ENCODE measurements at regions not wholly inside any gene's neighbourhood (a gene's known extent, or its start where the extent isn't known, plus 50 kb on each side); places are given as distances from the start of the nearest gene placed in this dataset.

- TF ChIP-seq POLR2A (IDR thresholded peaks at IDR 0.05): no peak
- TF ChIP-seq CTCF (IDR thresholded peaks at IDR 0.05): no peak
- H3K27me3 ChIP-seq: no peaks in the 10 kb centered on the region
- peak overlapping the region; percentile 53 for H3K27ac ChIP-seq
- no peak overlapping the region for H3K4me3 ChIP-seq
- no peaks in the 10 kb centered on the region for H3K4me1 ChIP-seq
- intact Hi-C loops (cut with DNase I; ENCODE audit: low total_unique reads): no loop called here
- H3K36me3 ChIP-seq: no peaks in the 10 kb centered on the region
- H3K9me3 ChIP-seq: no peaks in the 10 kb centered on the region
- no peak for DNase-seq
These were observed 52.5 kb upstream of the STAM2 start for GRCh38 chr2:152227969-152228592.

- no peaks in the 10 kb centered on the region for H3K27me3 ChIP-seq
- intact Hi-C loops (cut with DNase I; ENCODE audit: low total_unique reads): no loop called here
- H3K27ac ChIP-seq: no peak overlapping the region
- no peak for DNase-seq
- H3K4me1 ChIP-seq: no peaks in the 10 kb centered on the region
- H3K9me3 ChIP-seq: no peaks in the 10 kb centered on the region
- no peaks in the 10 kb centered on the region for H3K36me3 ChIP-seq
- TF ChIP-seq CTCF (IDR thresholded peaks at IDR 0.05) (no peak), POLR2A (IDR thresholded peaks at IDR 0.05) (no peak)
- no peak overlapping the region for H3K4me3 ChIP-seq
These were observed 55.9 kb upstream of the STAM2 start for GRCh38 chr2:152231446-152231845.

GRCh38 chr2:152234277-152234676, 58.7 kb upstream of the STAM2 start:
- no peak for TF ChIP-seq CTCF (IDR thresholded peaks at IDR 0.05)
- no peak for TF ChIP-seq POLR2A (IDR thresholded peaks at IDR 0.05)

GRCh38 chr2:152236191-152236925, 60.8 kb upstream of the STAM2 start:
- no peaks in the 10 kb centered on the region for H3K9me3 ChIP-seq
- H3K36me3 ChIP-seq: no peaks in the 10 kb centered on the region
- intact Hi-C loops (cut with DNase I; ENCODE audit: low total_unique reads): no loop called here
- no peaks in the 10 kb centered on the region for H3K27me3 ChIP-seq
- no peak for TF ChIP-seq POLR2A (IDR thresholded peaks at IDR 0.05)
- TF ChIP-seq CTCF (IDR thresholded peaks at IDR 0.05): no peak
- no peak overlapping the region for H3K4me3 ChIP-seq
- no peaks in the 10 kb centered on the region for H3K4me1 ChIP-seq
- no peak overlapping the region for H3K27ac ChIP-seq
- DNase-seq: no peak

More at GRCh38 chr2:152234277-152234676, 58.7 kb upstream of the STAM2 start:
- Histone ChIP-seq H3K9me3 (no peaks in the 10 kb centered on the region), H3K27ac (no peak overlapping the region), H3K4me1 (no peaks in the 10 kb centered on the region), H3K27me3 (no peaks in the 10 kb centered on the region), H3K36me3 (no peaks in the 10 kb centered on the region), H3K4me3 (no peak overlapping the region)
- DNase-seq: no peak
- intact Hi-C loops (cut with DNase I; ENCODE audit: low total_unique reads): no loop called here

- intact Hi-C loops (cut with DNase I; ENCODE audit: low total_unique reads): no loop called here
- no peaks in the 10 kb centered on the region for H3K4me1 ChIP-seq
- TF ChIP-seq CTCF (IDR thresholded peaks at IDR 0.05) (no peak), POLR2A (IDR thresholded peaks at IDR 0.05) (no peak)
- H3K4me3 ChIP-seq: no peak overlapping the region
- no peaks in the 10 kb centered on the region for H3K27me3 ChIP-seq
- DNase-seq: no peak
- H3K36me3 ChIP-seq: no peaks in the 10 kb centered on the region
- H3K27ac ChIP-seq: no peak overlapping the region
- no peaks in the 10 kb centered on the region for H3K9me3 ChIP-seq
These were observed 62.5 kb upstream of the STAM2 start for GRCh38 chr2:152238016-152238415.

Data from uterus (tissue), 3 donors.